ENCODE measurements at regions not wholly inside any gene's neighbourhood (a gene's known extent, or its start where the extent isn't known, plus 50 kb on each side); places are given as distances from the start of the nearest gene placed in this dataset.

GRCh38 chr6:25168637-25169036 lies 110.5 kb upstream of the CARMIL1 start:
- TF ChIP-seq CTCF (IDR thresholded peaks at IDR 0.05; ENCODE audit: low read depth, low read length) = no peak
- no peak for DNase-seq (ENCODE audit: extremely low read depth, low read depth)

- TF ChIP-seq CTCF (IDR thresholded peaks at IDR 0.05; ENCODE audit: low read depth, low read length) = no peak
- DNase-seq (ENCODE audit: extremely low read depth, low read depth) = no peak
Measured at GRCh38 chr6:25169553-25169952, 109.6 kb upstream of the CARMIL1 start.

- TF ChIP-seq CTCF (IDR thresholded peaks at IDR 0.05; ENCODE audit: low read depth, low read length) = no peak
- DNase-seq (ENCODE audit: extremely low read depth, low read depth) = no peak
Measured at GRCh38 chr6:25169961-25170360, 109.2 kb upstream of the CARMIL1 start.

GRCh38 chr6:25170640-25171039 lies 108.5 kb upstream of the CARMIL1 start:
- DNase-seq (ENCODE audit: extremely low read depth, low read depth) = no peak
- TF ChIP-seq CTCF (IDR thresholded peaks at IDR 0.05; ENCODE audit: low read depth, low read length) = no peak

GRCh38 chr6:25171301-25171700 lies 107.9 kb upstream of the CARMIL1 start:
- DNase-seq (ENCODE audit: extremely low read depth, low read depth) = no peak

GRCh38 chr6:25172819-25173218 lies 106.4 kb upstream of the CARMIL1 start:
- TF ChIP-seq CTCF (IDR thresholded peaks at IDR 0.05; ENCODE audit: low read depth, low read length) = no peak
- DNase-seq (ENCODE audit: extremely low read depth, low read depth) = peak; percentile 65

More at GRCh38 chr6:25171301-25171700, 107.9 kb upstream of the CARMIL1 start:
- TF ChIP-seq CTCF (IDR thresholded peaks at IDR 0.05; ENCODE audit: low read depth, low read length) = no peak

GRCh38 chr6:25173246-25173645 lies 105.9 kb upstream of the CARMIL1 start:
- no peak for DNase-seq (ENCODE audit: extremely low read depth, low read depth)
- no peak for TF ChIP-seq CTCF (IDR thresholded peaks at IDR 0.05; ENCODE audit: low read depth, low read length)
